NCI-H1417 (cell line): ENCODE measurements at regions not wholly inside any gene's neighbourhood (a gene's known extent, or its start where the extent isn't known, plus 50 kb on each side); places are given as distances from the start of the nearest gene placed in this dataset.
"Not testable (repeated sequence)": the region's sequence is repeated elsewhere in the genome, so short reads cannot be mapped to it uniquely, and the experiment has no call there.

Experiments
- DNase-seq, 3 experiments: peaks; one replicate each; lab custom pipeline; 2025; lab: John Stamatoyannopoulos, UW

DNA sequence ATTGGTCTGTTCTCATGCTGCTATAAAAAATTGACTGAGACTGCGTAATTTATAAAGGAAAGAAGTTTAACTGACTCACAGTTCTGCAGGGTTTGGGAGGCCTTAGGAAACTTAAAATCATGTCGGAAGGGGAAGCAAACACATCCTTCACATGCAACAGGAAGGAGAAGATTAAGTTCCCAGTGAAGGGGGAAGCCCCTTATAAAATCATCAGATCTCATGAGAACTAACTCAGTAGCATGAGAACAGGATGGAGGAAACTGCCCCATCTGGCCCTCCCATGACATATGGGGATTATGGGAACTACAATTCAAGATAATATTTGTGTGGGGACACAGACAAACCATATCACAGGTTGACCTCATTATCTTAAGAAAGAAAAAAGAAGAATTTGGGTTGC is 134.5 kb downstream of the PPP1R3A start:
- no peak for DNase-seq

GRCh38 chr7:113783403-113783802 is 135.4 kb downstream of the PPP1R3A start:
- DNase-seq = peak in 1 of 3 experiments; percentile 18

GRCh38 chr7:113775804-113776203 is 143.0 kb downstream of the PPP1R3A start:
- no peak for DNase-seq

DNA sequence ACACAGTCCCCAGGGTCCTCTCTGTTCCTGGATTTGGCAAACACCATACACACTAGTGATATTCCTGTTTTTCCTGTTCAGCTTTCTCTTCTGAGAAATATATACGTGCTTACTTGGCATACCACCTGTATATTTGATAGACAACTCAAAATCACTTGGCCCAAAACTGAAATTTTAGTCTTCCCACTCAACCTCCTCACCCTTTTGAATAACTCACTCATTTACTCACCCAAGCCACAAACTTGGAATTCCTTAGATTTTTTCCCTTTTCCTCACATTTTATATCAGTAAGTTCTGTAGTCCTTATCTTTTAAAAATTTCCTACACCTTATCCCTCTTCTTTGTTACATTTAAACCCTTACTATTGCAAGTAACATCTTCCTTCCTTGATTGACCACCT is 143.4 kb downstream of the PPP1R3A start:
- DNase-seq = peak in 1 of 3 experiments; percentile 38

DNA sequence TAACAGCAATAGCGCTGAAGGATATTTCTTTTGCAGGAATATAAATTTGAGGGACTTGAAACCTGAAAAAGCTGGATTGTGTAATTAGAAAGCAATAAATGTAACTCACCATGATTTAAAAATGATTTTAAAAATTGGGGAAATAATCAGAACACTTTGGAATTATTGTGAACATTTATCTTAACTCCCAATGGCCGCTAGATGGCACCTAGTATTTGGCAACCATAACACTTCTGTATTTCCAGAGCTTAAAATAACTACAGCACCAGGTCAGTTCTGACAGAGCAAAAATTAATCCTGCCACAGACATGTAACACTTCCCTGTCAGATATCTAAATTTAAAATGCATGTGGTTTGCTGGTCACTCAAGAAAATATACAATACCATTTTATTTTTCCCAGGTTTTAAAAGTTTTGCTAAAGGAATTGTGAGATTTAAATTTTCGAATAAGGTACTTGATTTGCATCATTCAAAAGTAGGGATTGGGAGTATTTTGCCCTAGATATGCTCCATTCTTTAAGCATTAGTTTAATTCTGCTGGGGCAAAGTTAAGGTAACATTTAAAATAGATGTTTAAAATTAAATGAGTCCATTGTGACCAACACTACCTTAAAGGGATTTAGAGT is 144.5 kb downstream of the PPP1R3A start:
- peak; percentile 47 to 84 (median 51) for DNase-seq

DNA sequence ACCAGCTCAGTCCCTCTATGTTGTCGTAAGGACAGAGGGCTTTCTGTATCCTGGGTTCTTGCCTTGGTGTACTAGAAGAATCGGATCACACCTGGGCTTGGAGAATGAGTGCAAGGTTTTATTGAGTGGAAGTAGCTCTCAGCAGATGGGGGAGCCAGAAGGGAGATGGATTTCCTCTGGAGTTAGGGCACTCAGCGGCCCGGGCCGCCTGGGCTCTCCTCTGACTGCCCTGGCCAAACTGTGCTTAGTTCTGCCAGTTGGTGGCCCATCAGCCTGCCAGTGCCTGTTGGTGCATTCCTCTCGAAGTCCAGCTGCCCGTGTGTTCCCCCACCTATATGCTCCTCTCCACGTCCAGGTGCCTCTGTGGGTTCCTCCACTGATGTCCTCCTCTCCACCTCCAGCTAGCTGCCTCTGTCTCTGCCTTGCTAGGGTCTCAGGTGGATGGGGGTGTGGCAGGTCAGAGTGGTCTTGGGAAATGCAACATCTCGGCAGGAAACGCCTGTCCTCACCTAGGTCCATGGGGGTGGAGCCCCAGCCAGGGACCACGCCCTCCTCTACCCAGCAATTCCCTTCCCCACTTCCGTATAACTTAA is 148.6 kb downstream of the PPP1R3A start:
- DNase-seq = no peak

- no peak for DNase-seq
These were observed 150.4 kb downstream of the PPP1R3A start for GRCh38 chr7:113768387-113768786.

DNA sequence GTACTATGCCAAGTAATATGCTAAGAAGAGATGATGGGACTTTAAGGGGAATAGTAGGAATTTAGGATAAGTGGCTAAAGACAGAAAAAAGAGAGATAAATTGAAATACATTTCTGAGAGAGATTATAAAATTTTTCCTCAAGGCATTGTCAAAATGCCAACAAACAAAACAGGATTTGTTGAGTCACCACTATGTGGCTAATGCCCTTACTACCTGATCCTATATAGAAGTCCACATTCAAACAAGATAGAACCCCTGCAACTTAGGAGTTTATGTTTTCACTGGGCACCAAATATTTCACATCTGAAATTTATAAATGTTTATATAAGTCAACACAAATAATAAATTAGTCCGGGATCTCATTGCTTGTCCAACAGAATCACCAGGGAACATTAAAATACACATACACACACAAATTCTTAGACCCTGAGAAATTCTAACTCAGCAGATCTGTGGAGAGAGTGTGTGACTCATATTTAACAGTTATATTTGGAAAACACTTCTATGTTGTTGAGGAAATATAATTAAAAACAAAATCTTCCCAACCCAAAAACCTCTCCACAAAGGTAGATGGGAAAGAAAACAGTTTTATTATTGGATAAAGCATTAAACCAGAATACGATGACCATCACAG is 154.3 kb downstream of the PPP1R3A start:
- no peak for DNase-seq

DNA sequence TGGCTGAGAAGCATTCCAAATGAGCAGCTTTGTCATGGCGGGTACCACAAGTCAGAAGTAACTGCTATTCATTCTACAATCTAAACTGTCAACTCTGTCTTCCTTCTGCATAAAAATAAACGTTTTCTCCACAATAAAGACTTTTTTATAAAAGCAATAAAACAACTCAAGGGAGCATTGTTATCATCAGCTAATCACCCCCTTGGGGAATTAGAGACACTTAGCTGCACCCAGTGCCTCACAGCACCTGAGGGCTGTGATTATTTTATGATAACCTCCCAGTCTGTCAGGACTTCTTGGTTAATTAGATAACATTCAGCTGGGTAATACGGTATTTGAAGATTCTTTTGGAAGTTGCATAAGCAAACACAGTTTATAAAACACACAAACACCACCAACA is 155.6 kb downstream of the PPP1R3A start:
- peak in 2 of 3 experiments; percentile 28 to 73 for DNase-seq

DNA sequence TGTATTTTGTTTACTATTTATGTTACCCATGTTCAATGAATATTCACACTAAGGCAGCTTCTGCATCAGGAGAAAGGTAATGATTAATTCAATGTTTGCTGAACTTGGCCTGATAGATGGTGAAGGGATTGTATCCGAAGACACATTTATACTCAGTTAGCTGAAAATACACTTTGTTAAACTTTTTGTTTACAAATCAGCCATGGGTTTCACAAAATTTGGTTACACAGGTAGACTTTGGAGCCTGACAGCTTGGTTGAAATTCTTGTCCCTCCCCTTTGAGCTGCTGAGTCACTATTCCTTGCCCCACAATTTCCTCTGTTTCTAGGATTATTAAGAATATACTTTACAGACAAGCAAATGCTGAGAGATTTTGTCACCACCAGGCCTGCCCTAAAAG is 162.6 kb downstream of the PPP1R3A start:
- DNase-seq = no peak

DNA sequence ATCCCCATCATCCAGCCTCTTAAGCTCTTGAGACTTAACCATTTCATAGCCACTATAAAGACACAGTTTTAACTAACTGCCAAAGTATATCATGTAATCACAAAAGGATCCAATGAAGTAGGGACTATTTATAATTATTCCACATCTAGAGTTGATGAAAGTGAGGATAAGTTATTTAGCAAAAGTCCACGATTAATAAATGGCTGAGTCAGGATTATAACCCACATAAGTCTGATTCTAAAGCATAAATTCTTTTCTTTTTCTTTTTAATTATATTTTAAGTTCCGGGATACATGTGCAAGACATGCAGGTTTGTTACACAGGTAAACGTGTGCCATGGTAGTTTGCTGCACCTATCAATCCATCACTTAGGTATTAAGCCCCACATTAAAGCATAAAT is 166.1 kb downstream of the PPP1R3A start:
- no peak for DNase-seq

GRCh38 chr7:113752289-113752688 is 166.5 kb downstream of the PPP1R3A start:
- no peak for DNase-seq

DNA sequence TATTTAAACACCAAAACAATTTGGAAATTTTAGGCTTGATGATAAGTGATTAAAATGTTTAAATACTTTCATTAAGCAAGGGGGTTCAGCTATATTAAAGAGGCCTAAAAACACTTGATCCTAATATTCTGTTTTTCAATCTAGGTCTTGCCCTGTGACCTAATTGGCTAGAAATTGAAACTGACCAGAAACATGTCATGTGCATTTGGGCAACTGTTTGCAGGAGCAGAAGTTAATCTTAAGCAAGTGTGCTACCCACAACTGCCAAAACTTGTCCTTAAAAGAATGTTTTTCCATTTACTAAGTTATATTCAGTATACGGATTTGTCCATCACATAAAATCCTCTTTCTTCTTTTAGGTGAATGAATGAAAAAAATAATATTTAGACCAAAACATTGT is 167.3 kb downstream of the PPP1R3A start:
- no peak for DNase-seq

- DNase-seq = not testable (repeated sequence)
These were observed 170.4 kb downstream of the PPP1R3A start for GRCh38 chr7:113748385-113748784.

GRCh38 chr7:113742946-113743431 is 175.8 kb downstream of the PPP1R3A start:
- peak in 1 of 3 experiments; percentile 8 for DNase-seq

DNA sequence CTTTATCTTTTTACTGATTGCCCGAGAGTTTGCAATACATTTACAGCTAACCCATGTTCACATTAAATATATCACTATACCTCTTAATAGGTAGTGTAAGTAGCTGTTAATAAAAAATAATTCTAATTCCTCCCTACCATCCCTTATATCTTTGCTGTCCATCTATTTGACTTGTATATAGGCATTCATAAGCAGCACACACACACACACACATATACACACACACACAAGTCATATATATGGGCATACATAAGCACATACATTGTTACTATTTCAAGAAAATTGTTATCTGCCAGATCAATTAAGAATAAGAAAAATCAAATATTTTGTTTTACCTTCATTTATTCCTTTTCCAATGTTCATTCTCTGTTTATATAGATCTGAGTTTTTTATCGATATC is 176.4 kb downstream of the PPP1R3A start:
- no peak for DNase-seq

- no peak for DNase-seq
These were observed 187.2 kb downstream of the PPP1R3A start for GRCh38 chr7:113731571-113731970.

DNA sequence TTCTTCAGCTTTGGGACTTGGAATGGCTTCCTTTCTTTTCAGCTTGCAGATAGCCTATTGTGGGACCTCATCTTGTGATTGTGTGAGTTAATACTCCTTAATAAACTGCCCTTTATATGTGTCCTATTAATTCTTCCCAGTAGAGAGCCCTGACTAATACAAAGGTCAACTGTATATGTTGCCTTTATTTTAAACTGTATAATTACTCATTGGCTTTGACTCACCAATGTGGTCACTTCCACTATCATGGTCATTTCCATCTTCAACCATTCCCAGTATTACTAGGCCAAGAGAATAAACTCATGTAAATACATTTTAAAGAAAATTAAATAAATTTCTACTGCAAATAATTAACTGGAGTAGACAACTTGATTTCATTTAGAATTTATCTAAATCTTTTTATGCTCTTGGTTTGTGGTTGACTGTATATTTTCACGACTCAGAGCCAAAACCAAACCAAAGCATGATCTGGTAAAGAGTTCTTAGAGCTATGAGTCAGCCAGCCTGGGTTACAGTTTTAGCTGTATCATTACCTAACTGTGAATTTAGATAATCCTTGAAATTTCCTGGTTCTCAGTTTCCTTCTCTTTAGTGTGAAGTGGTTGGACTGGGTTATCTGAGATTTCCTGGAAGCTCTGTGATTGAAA is 188.4 kb downstream of the PPP1R3A start:
- no peak for DNase-seq

DNA sequence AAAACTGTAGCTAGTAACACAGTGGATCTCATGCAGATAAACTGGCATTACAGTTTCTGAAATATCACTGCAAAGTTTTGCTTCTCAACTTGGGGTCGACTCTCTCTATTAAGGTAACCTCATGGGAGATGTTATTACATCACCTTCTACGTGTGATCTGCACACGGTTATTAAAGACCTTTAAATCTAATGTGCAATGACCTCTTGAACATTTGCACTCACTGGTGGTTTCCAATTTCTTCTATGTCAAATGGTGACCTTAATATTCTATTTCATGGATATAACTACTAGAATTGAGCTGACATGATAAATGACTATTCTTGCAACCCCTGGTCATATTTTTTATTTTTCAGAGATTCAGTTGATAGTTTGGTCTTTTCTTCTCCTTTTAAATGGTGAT is 191.3 kb downstream of the PPP1R3A start:
- DNase-seq = no peak

DNA sequence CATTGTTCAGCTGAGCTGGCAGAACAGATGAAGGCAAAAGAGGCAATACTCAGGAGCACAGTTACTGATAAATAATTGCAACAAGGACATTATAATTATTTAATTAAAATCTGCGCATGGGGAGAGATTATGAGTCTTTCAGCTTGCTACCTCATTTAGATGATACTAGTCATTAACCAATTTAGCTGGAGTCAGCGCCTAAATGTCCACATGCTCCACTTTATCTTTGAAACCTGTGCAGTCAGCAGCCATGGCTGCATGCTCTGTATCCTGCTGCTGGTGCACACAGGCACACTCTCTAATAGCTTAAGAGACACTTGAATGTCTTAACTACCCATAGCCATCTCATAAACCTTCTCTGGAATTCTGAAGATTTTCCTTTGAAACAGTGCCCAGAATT is 196.8 kb downstream of the PPP1R3A start:
- DNase-seq = peak in 1 of 3 experiments; percentile 61

- no peak for DNase-seq
These were observed 201.1 kb downstream of the PPP1R3A start for GRCh38 chr7:113717739-113718138.

DNA sequence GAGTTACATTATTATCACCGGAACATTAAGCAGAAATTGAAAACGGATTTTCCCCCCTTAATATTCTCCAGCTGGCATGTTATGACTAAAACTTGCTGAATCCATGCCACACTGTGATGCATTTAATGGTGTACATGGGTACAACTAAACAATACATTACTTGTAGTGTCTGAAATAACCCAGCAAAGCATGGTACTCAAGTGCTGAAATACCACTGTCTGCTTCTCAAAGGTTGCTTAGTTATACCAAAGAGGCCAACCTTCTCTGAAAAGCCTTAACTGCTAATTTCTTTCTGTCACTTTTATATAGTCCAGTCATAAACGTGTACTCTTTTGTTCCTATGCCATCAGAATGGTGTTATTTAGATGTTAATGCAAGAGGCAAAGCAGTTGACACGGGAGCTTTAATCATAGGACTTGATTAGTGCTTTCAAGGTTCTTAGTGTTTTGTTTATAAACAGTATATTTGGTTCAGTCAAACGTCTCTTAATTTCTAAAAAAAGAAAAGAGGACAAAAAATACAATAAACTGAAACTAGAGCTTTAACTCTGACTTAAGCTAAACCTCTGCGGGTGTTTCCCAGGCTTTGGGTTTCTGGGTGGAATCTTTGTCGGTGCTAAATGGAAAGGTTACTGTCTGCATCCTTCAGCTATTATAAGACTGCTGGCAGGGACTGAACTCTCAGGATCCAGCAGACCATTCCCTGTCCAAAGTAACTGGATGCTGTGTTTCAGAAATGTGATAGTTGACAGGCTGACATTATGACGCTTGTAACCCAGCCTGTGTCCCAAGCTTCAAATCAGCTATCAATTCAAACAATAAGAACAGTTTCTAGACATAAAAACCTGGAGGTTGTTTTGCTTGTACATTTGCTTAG is 202.6 kb downstream of the PPP1R3A start:
- peak in 1 of 3 experiments; percentile 49 for DNase-seq
